Right atrium auricular region (tissue), 2 donors: ENCODE measurements at regions not wholly inside any gene's neighbourhood (a gene's known extent, or its start where the extent isn't known, plus 50 kb on each side); places are given as distances from the start of the nearest gene placed in this dataset.

Experiments used
- DNase-seq: peaks from one replicate; pipeline ENCODE4 v3.0.0-alpha.2; 2019; ENCODE audit warnings: low spot score
- H3K27ac ChIP-seq, 2 donors: fragments of 200-600 bp; sonication (generic); 1 replicate in 1 of 2; 2 replicates in 1 of 2; pipeline ENCODE4 v1.5.1; 2016 to 2019
- H3K27me3 ChIP-seq, 2 donors: fragments of 200-600 bp; sonication (generic); one replicate each; pipeline versions ENCODE4 v1.5.1 to v1.6.0; 2017 to 2019
- H3K36me3 ChIP-seq: fragments of 200-600 bp; sonication (generic); one replicate; pipeline ENCODE4 v1.5.1; 2016
- H3K4me1 ChIP-seq, 2 donors: fragments of 200-600 bp; sonication (generic); one replicate each; pipeline versions ENCODE4 v1.5.1 to v1.6.0; 2017 to 2019
- H3K4me3 ChIP-seq, 2 donors: fragments of 200-600 bp; sonication (generic); 1 replicate in 1 of 2; 2 replicates in 1 of 2; pipeline ENCODE4 v1.5.1; 2017 to 2019; ENCODE audit warnings: mild to moderate bottlenecking in 1 of 2, moderate library complexity in 1 of 2
- H3K9me3 ChIP-seq, 2 donors: fragments of 200-600 bp; sonication (generic); one replicate each; pipeline ENCODE4 v1.5.1; 2019
- CTCF ChIP-seq, 2 donors: fragments of 200-600 bp; sonication (generic); IDR thresholded peaks; one replicate each; pipeline ENCODE4 v1.5.1; 2019; ENCODE audit warnings: antibody characterized with exemption in 2 of 2

- no peak overlapping the region for H3K27ac ChIP-seq
- peaks cover 0 to 7% of the 10 kb centered on the region in 2 donors for H3K9me3 ChIP-seq
- no peaks in the 10 kb centered on the region for H3K27me3 ChIP-seq
- TF ChIP-seq CTCF (IDR thresholded peaks at IDR 0.05) = no peak
- no peaks in the 10 kb centered on the region for H3K36me3 ChIP-seq
- H3K4me1 ChIP-seq = no peaks in the 10 kb centered on the region
- DNase-seq = no peak
- no peak overlapping the region for H3K4me3 ChIP-seq
Observed at GRCh38 chrX:15165832-15166231, 104.1 kb downstream of the ASB9 start.

GRCh38 chrX:15163131-15163530 is 106.8 kb downstream of the ASB9 start:
- DNase-seq = no peak
- H3K36me3 ChIP-seq = no peaks in the 10 kb centered on the region
- no peaks in the 10 kb centered on the region for H3K4me1 ChIP-seq
- H3K27ac ChIP-seq = no peak overlapping the region
- H3K4me3 ChIP-seq = no peak overlapping the region
- TF ChIP-seq CTCF (IDR thresholded peaks at IDR 0.05) = no peak
- H3K27me3 ChIP-seq = no peaks in the 10 kb centered on the region
- H3K9me3 ChIP-seq = peaks cover 0 to 4% of the 10 kb centered on the region in 2 donors

GRCh38 chrX:15160558-15161095 is 109.3 kb downstream of the ASB9 start:
- no peak overlapping the region for H3K4me3 ChIP-seq
- TF ChIP-seq CTCF (IDR thresholded peaks at IDR 0.05) = no peak
- no peak for DNase-seq
- no peak overlapping the region for H3K27ac ChIP-seq
- H3K27me3 ChIP-seq = peaks cover 0 to 3% of the 10 kb centered on the region in 2 donors
- no peaks in the 10 kb centered on the region for H3K4me1 ChIP-seq
- no peaks in the 10 kb centered on the region for H3K9me3 ChIP-seq
- H3K36me3 ChIP-seq = no peaks in the 10 kb centered on the region

- Histone ChIP-seq H3K27ac (no peak overlapping the region), H3K4me3 (no peak overlapping the region), H3K9me3 (no peaks in the 10 kb centered on the region), H3K27me3 (peaks cover 0 to 3% of the 10 kb centered on the region in 2 donors), H3K4me1 (no peaks in the 10 kb centered on the region), H3K36me3 (no peaks in the 10 kb centered on the region)
- TF ChIP-seq CTCF (IDR thresholded peaks at IDR 0.05) = no peak
- DNase-seq = no peak
Observed at GRCh38 chrX:15158736-15159406, 111.0 kb downstream of the ASB9 start.

- Histone ChIP-seq H3K36me3 (no peaks in the 10 kb centered on the region), H3K9me3 (no peaks in the 10 kb centered on the region), H3K27me3 (peaks cover 0 to 3% of the 10 kb centered on the region in 2 donors), H3K4me1 (no peaks in the 10 kb centered on the region), H3K4me3 (no peak overlapping the region), H3K27ac (no peak overlapping the region)
- no peak for TF ChIP-seq CTCF (IDR thresholded peaks at IDR 0.05)
- no peak for DNase-seq
Observed at GRCh38 chrX:15158350-15158735, 111.5 kb downstream of the ASB9 start.

- TF ChIP-seq CTCF (IDR thresholded peaks at IDR 0.05) = no peak
- Histone ChIP-seq H3K27me3 (peaks cover 0 to 3% of the 10 kb centered on the region in 2 donors), H3K36me3 (no peaks in the 10 kb centered on the region), H3K9me3 (no peaks in the 10 kb centered on the region), H3K4me3 (no peak overlapping the region), H3K4me1 (no peaks in the 10 kb centered on the region), H3K27ac (no peak overlapping the region)
- no peak for DNase-seq
Observed at GRCh38 chrX:15157624-15158023, 112.3 kb downstream of the ASB9 start.
